ENCODE measurements at regions not wholly inside any gene's neighbourhood (a gene's known extent, or its start where the extent isn't known, plus 50 kb on each side); places are given as distances from the start of the nearest gene placed in this dataset.

GRCh38 chr3:43194069-43194468, 88.2 kb upstream of the POMGNT2 start:
- Histone ChIP-seq H3K27ac (no peak overlapping the region), H3K4me3 (no peak overlapping the region), H3K27me3 (no peaks in the 10 kb centered on the region), H3K4me1 (no peaks in the 10 kb centered on the region), H3K9me3 (no peaks in the 10 kb centered on the region), H3K36me3 (ENCODE audit: low read depth, missing control alignments) (no peaks in the 10 kb centered on the region)
- TF ChIP-seq CTCF (IDR thresholded peaks at IDR 0.05) (no peak), POLR2A (IDR thresholded peaks at IDR 0.05) (no peak)
- WGBS, 2 donors, result 90 to 91% methylated on average over 6 of the region's 6 CpGs
- intact Hi-C loops (cut with DNase I; ENCODE audit: low total_unique reads), result no loop called here
- DNase-seq, result no peak

DNA sequence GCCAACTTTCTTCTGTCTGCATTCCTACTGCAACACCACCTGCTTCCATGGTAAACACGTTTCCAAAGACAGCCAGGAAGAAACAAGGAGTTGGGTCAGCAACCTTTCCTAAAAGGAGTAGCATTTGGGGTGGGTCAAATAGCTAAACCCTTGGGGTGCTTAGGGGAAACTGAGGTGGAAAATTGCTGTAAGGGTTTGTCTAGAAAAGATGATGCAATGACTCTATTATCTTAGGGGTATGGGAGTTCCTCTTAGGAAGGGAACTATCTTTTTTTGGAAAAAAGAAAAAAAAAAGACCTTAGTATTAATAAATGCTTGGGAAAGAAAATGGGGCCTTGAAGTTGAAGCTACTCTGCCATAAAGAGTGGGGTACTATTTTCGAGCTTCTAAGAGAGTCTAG, 86.1 kb upstream of the POMGNT2 start:
- no peak for DNase-seq
- intact Hi-C loops (cut with DNase I; ENCODE audit: low total_unique reads), result no loop called here
- H3K4me1 ChIP-seq, result no peaks in the 10 kb centered on the region
- TF ChIP-seq CTCF (IDR thresholded peaks at IDR 0.05) (no peak), POLR2A (IDR thresholded peaks at IDR 0.05) (no peak)
- H3K27me3 ChIP-seq, result no peaks in the 10 kb centered on the region
- no peak overlapping the region for H3K27ac ChIP-seq
- no peaks in the 10 kb centered on the region for H3K36me3 ChIP-seq (ENCODE audit: low read depth, missing control alignments)
- no peaks in the 10 kb centered on the region for H3K9me3 ChIP-seq
- H3K4me3 ChIP-seq, result no peak overlapping the region
- 35% methylated on average over 2 of the region's 2 CpGs for WGBS, 2 donors

GRCh38 chr3:43191116-43191515, 85.2 kb upstream of the POMGNT2 start:
- no peaks in the 10 kb centered on the region for H3K36me3 ChIP-seq (ENCODE audit: low read depth, missing control alignments)
- H3K27me3 ChIP-seq, result no peaks in the 10 kb centered on the region
- 88% methylated on average over 6 of the region's 6 CpGs for WGBS, 2 donors
- DNase-seq, result no peak
- no peaks in the 10 kb centered on the region for H3K9me3 ChIP-seq
- no peaks in the 10 kb centered on the region for H3K4me1 ChIP-seq
- no peak for TF ChIP-seq POLR2A (IDR thresholded peaks at IDR 0.05)
- no peak for TF ChIP-seq CTCF (IDR thresholded peaks at IDR 0.05)
- H3K27ac ChIP-seq, result no peak overlapping the region
- intact Hi-C loops (cut with DNase I; ENCODE audit: low total_unique reads), result no loop called here
- H3K4me3 ChIP-seq, result no peak overlapping the region

- H3K4me3 ChIP-seq, result no peak overlapping the region
- no peaks in the 10 kb centered on the region for H3K4me1 ChIP-seq
- no peak for DNase-seq
- no peaks in the 10 kb centered on the region for H3K27me3 ChIP-seq
- no peaks in the 10 kb centered on the region for H3K36me3 ChIP-seq (ENCODE audit: low read depth, missing control alignments)
- intact Hi-C loops (cut with DNase I; ENCODE audit: low total_unique reads), result no loop called here
- 56 to 68% methylated on average over 5 of the region's 5 CpGs for WGBS, 2 donors
- H3K27ac ChIP-seq, result no peak overlapping the region
- TF ChIP-seq CTCF (IDR thresholded peaks at IDR 0.05) (no peak), POLR2A (IDR thresholded peaks at IDR 0.05) (no peak)
- H3K9me3 ChIP-seq, result no peaks in the 10 kb centered on the region
These were observed 84.8 kb upstream of the POMGNT2 start for GRCh38 chr3:43190670-43191069.

DNA sequence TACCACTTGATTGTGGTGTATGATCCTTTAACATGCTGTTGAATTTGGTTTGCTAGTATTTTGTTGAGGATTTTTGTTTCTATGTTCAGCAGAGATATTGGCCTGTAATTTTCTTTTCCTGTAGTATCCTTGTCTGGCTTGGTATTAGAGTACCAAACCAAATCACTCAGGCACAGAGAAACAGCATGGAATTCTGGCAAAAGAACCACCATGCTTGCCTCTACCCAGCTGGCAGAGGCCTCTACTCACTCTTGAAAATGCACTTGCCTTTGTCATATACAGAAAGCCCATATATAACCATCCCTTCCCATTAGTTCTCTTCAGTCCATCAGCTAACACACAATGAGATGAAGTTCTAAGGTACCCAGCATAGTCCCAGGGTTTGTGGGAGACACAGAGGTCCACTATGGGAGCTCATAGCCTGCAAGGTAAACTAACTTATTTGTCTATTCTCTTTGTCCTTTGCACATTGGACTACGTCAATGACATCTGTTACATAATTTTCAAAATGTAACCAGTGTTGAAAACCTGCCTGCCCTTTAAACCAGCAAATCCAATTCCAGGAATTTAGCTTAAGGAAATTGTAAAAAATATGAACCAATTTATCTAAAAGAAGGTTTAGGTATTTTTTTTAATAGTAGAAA, 82.1 kb upstream of the POMGNT2 start:
- H3K36me3 ChIP-seq (ENCODE audit: low read depth, missing control alignments), result no peaks in the 10 kb centered on the region
- 59 to 76% methylated on average over 1 of the region's 1 CpG for WGBS, 2 donors
- H3K27ac ChIP-seq, result no peak overlapping the region
- no peaks in the 10 kb centered on the region for H3K9me3 ChIP-seq
- no peak overlapping the region for H3K4me3 ChIP-seq
- no peak for DNase-seq
- intact Hi-C loops (cut with DNase I; ENCODE audit: low total_unique reads), result no loop called here
- no peaks in the 10 kb centered on the region for H3K27me3 ChIP-seq
- no peaks in the 10 kb centered on the region for H3K4me1 ChIP-seq
- no peak for TF ChIP-seq POLR2A (IDR thresholded peaks at IDR 0.05)
- no peak for TF ChIP-seq CTCF (IDR thresholded peaks at IDR 0.05)
